ENCODE measurements at regions not wholly inside any gene's neighbourhood (a gene's known extent, or its start where the extent isn't known, plus 50 kb on each side); places are given as distances from the start of the nearest gene placed in this dataset.

DNA sequence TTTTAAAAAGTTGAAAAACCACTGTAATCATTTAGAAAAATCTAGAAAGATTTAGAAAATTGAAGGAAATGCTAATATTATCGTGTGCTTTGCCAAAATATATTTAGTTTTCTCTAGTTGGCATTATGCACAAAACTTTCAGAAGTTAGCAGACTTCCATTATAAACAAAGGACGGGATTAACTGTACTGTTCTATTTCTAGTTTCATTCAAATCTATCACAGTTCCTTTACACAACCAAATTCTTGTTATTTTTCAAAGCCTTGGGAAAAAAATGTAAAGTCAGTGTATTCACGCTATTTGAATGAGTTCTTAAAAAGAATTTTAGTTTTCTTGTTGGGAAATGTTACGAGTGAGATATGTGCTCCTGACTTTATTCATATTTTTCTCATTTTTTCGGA is 277.8 kb downstream of the LMO7 start:
- DNase-seq: no peak

DNA sequence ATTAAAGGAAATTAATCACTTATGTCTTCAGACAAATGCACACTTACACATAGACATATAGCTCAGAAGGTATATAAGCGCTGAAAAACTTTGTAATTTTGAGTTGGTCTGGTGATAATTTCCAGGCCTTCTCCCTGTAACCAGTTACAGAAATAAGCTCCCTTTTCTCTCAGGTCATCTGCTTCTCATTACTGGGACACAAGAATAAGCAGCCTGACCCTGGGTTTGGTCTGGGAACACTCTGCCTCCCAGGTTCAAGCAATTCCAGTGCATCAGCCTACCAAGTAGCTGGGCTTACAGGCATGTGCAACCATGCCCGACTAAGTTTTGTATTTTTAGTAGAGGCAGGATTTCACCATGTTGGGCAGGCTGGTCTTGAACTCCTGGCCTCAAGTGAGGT is 274.5 kb downstream of the LMO7 start:
- DNase-seq: no peak
